Panc1 (cell line): ENCODE measurements at regions not wholly inside any gene's neighbourhood (a gene's known extent, or its start where the extent isn't known, plus 50 kb on each side); places are given as distances from the start of the nearest gene placed in this dataset.

Source experiments
- CTCF ChIP-seq: fragments of 450-650 bp; IDR thresholded peaks from 2 replicates; pipeline ENCODE4 v1.5.1; 2017; ENCODE audit warnings: mild to moderate bottlenecking
- REST ChIP-seq, 2 experiments: IDR thresholded peaks; 2 replicates each; pipeline ENCODE4 v1.6.1; 2011 to 2012; ENCODE audit warnings: low read depth in 2 of 2, control low read depth in 1 of 2, low read length in 1 of 2, mild to moderate bottlenecking in 1 of 2, moderate library complexity in 1 of 2; ENCODE audit not compliant: insufficient read depth in 1 of 2

GRCh38 chr6:11467364-11467763, 70.2 kb upstream of the TMEM170B start:
- TF ChIP-seq CTCF (no peak), REST (IDR thresholded peaks at IDR 0.05; ENCODE audit: insufficient read depth in 1 of 2, low read depth in 2 of 2, low read length in 1 of 2) (no peak)
